NCI-H1092 treated with DMSO at 0.1 percent for 48 hours (cell line): ENCODE measurements at regions not wholly inside any gene's neighbourhood (a gene's known extent, or its start where the extent isn't known, plus 50 kb on each side); places are given as distances from the start of the nearest gene placed in this dataset.
"Not testable (repeated sequence)": the region's sequence is repeated elsewhere in the genome, so short reads cannot be mapped to it uniquely, and the experiment has no call there.

ENCODE experiments used
- DNase-seq: peaks from one replicate; lab custom pipeline; 2025; lab: John Stamatoyannopoulos, UW

DNA sequence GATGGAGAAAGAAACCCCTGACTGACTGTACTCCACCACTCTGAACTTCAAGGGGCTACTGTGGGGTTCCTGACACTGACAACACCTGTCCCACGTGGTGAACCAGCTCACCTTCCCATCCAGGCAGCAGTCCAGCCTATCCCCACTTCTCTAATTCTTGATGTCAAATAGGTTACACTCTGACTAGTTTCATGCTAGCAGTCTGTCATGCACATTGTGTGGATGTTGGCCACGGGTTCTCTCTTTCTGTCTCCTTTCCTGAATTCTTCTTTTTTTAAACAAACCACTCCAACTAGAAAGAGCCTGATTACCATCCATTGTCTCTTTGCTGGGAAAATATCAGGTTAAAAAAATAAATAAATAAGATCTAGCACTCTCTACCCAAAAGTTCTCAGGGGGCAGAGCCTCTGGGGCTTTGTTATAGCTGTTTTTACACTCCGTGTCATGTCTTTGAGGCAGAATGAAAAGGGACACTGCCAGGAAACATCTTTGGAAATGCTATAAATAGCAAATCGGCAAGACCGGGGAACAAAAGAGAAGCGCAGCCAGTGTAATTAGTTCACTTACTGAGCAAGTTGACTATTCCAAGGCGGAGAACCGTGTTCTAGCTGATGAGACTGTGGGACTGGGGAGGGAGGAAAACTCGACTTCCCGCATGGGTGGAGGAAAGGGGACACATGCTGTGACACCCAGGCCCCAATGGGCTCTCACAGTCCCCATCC is 356.1 kb downstream of the OMA1 start:
- no peak for DNase-seq

DNA sequence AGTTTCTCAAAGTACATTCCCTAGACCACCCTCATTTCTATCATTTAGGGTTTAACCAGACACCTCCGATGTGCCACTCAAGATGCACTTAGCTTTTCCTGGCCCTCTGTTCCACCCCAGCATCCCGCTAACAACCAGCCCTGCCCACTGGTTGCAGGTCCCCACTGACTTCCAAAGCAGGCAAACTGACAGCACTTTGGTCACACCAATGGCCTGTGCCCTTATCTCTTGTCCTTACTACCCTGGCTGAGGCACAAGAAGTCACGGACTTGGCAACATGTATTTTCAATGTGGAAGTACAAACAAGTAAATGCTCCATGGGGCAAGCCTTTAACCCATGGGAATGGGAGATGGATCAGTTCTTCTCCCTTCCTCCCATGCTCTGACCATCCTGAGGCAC is 357.1 kb downstream of the OMA1 start:
- DNase-seq, result no peak

DNA sequence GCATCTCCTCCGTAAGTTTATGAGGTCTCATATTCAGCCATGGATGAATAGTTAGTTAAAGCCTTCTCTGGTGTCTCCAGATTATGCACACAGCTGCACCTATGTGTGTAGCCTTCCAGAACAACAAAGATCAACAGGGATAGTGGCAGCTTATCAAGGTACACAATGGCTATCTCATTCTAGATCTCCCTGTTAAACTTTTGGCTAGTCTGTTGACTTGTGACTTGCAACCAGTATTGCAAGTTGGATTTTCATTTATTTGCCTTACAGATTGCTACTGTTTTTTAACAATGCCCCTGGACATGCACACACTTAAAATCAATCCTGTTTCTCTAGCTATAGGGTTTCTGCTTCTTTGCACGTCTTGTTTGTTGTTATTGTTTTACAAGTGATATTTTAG is 363.2 kb downstream of the OMA1 start:
- no peak for DNase-seq

DNA sequence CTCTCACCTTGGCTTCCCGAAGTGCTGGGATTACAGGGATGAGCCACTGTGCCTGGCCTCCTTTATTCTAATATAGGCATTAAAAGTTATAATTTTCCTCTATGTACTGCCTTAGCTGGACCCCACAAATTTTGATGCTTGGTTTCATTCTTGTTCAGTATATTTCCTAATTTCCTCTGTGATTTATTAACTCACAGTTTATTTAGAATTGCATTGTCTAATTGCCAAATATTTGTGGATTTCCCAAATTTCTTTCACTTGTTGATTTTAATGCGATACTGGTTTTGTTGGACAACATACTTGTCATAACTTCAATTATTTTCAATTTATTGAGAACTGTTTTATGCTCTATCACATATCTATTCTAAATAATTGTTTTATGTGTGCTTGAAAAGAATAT is 366.0 kb downstream of the OMA1 start:
- DNase-seq, result no peak

DNA sequence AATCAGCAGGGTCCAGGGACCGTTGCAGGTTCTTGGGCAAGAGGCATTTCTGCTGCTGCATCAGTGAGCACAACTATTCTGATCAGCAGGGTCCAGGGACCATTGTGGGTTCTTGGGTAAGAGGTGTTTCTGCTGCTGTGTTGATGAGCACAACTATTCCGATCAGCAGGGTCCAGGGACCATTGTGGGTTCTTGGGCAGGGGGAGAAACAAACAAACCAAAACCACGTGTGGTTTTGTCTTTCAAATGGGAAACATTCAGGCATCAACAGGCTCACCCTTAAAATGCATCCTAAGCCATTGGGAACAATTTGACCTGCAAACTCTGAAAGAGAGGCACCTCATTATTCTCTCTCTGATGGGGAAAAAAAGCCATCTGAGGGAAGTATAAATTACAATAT is 377.4 kb downstream of the OMA1 start:
- DNase-seq, result not testable (repeated sequence)

DNA sequence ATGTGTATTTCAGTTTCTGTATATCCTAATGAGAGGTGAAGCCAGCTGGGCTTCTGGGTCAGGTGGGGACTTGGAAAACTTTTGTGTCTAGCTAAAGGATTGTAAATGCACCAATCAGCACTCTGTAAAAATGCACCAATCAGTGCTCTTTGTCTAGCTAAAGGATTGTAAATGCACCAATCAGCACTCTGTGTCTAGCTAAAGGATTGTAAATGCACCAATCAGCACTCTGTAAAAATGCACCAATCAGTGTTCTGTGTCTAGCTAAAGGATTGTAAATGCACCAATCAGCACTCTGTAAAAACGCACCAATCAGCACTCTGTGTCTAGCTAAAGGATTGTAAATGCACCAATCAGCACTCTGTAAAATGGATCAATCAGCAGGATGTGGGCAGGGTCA is 379.4 kb downstream of the OMA1 start:
- DNase-seq, result not testable (repeated sequence)

DNA sequence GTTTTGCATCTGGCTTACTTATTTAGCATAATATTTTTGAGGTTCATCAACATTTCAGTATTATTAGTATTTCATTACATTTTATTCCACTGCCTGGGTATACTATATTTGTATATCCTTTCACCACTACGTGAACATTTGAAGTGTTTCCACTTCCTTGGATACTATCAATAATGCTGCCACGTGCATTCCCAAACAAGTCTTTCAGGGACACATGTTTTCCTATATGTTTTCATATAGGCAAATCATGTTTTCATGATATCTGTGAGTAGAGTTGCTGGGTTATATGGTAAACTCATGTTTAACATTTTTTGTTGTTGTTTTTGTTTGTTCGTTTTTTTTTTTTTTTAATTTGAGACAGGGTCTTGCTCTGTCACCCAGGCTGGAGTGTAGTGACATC is 380.1 kb downstream of the OMA1 start:
- DNase-seq, result no peak

DNA sequence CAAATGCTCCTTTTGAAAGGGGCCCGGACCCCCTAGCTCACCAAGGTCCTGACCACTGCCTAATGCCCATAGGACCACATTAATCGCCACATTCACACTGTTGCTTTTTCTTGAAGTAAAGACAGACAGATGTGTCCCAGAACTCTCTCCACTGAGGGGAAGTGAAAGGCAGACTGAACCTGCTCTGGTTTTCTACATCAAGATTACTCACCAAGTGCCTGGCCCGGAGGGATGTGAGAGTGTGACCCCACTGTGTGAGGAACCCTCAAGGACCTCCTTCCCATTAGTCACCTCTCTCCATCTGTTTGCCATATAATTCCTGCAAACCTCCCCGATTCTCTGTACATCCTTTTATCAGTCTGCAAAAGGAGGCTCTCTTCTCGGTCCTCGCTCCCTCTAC is 381.5 kb downstream of the OMA1 start:
- DNase-seq, result no peak

DNA sequence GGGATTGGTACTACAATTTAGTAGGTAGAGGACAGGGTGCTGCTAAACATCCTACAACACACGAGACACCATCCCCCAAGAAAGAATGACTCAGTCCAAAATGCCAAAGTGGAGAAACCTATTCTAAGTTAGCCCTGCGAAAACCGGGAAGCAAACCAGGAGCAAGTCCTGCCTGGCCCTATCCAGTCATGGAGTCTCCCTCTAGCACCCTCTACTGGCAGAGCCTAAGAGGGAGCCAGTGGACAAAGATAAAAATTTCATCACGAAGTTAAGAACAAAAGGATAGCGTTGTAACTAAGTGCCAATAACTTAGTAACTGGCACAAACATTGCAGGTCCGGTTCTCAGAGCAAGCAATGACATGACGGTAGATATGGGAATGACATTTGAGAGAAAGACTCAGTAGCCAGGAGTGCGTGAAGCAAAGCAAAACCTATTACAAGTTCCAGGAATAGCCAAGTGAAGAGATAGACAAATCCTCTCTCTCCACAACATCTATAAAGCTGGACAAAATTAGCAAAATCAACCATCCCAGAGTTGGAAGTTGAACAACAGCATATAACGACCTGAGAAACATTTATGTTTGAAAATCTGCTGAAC is 383.5 kb downstream of the OMA1 start:
- DNase-seq, result peak; percentile 19

DNA sequence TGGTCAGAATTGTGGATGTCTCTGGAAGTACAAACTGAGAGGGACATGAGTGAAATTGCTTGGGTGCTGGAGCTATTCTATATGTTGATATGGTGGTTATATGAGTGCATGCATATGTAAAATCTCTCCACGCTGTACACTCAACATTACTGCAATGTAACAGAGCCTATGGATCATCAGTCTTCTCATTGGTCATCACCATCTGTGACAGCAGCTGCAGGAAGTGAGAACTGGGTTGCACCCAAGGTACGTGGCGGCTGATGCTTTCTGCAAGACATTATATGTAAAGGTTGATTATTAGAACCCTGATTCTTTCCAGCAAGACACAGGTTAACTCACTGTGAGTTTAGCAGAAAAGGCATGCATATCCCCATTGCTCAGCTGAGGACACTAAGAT is 387.1 kb downstream of the OMA1 start:
- DNase-seq, result no peak

DNA sequence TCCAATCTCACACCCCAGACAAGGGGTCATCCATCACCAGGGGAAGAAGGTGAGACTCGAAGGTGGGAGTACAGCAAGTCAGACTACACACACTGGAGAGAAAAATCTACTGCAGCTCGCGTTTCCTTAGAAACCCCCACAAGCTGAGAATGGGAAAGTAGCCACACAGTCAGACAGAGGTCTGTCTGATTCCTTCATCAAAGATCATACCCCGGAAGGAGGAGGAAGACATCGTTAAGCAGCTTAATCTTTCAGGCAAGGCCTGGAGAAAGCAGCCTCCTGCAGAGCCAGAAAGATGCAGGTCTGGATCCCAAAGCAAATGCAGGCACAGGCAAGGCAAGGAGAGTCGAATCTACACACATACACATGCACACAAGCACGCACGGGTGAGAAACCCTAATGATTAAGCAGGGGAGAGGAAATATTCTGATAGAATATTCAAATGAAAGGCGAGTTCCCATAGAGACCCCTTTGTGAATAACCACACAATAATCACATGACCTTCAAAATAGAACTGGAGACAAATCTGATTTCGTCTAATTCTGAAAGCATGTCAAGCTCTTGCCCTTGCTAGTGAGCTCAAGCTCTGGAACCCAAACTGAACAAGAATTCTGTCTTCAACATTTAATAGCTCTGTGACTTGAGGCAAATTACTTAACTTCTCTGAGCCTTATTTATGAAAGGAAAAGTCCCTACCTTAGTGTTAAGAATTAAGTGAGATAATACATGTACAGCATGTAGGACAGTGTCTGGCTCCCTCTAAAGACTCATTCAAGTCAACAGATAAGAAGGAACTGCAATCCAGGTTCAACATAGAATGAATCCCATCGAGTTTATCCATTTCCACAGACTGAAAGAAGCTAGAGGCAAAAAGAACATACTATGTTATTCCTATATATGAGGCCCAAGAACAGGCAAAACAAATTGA is 387.8 kb downstream of the OMA1 start:
- no peak for DNase-seq

DNA sequence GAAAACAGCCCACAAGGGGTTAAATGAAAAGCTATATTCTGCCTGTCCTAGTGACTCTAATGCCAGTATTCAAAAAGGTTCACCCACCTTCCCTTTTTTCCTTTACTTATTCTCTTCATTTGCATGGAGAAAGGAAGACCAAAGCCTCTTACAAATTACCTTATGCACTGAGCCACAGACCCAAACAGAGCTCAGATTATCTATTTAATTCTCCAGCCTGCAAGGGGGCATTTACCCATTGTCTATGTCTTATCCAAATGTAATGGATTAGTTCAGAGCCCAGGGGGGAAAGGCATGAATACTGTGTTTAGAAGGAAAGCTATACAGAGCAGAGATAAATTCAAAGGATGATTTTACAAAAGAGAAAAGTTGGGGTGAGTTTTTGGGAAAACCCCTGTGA is 388.5 kb downstream of the OMA1 start:
- DNase-seq, result no peak

DNA sequence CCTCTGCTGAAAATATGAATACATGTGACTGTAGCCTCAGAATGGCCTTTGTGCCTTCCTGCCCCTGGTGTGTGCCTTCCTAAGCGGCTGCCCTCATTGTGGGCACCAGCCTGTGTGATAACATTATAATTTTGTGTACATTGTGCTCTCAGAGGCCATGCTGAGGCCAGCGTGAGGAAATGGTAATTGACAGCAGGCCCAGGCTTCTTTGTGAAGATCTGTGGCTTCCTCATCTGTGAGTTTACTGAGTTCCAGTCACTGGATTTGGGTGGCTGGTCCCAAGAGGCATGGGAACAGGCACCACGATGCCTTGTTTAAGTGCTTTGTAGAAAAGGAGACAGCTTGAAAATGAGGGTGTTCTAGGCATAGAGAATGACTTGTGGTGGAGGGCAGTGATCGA is 389.3 kb downstream of the OMA1 start:
- DNase-seq, result peak; percentile 26

DNA sequence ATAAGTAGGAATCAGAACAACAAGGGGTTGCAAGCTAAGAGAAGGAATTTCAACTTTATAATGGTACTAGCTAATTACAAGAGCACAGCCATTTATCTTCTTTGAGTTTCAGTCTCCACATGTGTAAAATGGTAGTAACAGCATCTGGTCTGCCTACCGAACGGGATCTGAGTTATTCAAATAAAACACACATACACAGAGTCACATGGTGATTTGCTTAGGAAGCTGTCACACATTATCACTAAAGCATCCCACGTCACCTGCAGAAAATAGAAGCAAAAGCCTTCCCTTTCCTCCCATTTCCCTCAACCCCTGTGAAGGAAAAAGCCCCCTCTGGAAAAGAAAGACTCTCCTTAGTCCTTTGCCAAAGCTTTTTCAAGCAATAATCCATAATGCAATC is 389.7 kb downstream of the OMA1 start:
- DNase-seq, result no peak

DNA sequence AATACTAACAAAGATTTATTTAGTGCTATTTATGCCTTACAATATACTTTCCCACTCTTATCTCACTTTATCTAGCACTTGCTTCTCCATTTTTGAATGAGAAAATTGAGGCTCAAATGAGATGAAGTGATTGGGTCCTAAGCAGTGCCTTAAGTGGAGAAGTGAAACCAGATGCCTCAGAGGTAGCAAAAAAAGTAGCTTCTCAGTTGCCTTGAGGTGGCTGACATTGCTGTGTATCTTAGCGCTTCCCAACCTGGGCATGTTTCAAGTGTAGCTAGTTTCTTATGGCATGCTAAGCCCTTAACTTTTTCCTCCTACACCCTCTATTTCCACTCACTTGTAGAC is 390.4 kb downstream of the OMA1 start:
- no peak for DNase-seq

DNA sequence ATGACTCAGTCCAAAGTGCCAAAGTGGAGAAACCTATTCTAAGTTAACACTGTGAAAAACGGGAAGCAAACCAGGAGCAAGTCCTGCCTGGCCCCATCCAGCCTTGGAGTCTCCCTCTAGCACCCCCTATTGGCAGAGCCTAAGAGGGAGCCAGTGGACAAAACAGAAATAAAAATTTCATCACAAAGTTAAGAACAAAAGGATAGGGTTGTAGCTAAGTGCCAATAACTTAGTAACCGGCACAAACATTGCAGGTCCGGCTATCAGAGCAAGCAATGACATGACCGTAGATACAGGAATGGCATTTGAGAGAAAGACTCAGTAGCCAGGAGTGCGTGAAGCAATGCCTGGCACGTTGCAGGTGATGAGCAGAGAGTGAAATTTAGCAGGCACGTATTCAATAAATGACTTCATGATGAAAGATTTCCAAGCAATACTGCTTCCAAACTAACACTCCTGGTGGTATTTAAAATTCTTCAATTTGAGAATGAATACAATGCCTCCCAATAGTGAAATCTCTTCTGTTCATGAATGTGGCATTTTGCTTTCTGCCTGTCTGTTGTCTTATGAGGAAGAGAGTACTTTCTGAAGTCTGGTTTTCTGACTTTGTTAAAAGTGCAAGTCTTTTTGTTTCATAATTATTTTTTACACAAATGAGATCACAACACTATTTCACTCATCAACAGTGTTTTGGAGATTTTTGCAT is 391.0 kb downstream of the OMA1 start:
- DNase-seq, result no peak

DNA sequence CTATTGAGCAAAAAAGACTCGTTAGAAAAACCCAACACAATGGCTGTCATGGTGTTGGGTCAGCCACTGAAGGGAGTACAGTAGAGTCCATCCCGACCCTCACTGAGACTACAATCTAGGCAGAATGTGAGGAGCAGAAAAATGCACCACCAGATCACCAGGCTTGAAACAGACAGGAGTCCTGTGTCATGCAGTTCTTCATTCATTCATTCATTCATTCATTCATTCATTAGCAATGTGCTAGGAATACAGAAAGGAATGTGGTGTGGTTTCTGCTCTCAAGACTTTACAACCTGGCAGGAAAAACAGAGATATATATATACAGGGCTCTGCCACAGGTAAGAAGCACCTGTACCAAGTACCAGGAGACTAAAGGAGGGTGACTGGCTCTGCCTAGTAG is 392.3 kb downstream of the OMA1 start:
- DNase-seq, result no peak

DNA sequence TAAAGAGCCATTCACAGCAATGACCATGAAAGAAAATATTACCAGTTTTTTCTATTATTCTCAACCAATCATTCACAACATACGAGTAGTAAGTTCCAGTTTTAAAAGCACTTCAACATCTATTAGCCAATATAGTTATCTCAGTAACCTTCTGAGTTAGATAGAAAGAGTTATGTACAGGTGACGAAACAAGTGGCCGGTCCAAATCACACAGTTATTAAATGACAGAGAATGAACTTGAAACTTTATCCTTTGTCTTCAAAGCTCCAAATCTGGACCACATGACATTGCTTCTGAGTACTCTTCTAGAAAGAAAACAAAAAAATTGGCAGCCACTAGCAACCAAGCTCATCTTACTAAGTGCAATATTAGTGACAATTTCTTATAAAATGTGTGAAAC is 393.8 kb downstream of the OMA1 start:
- no peak for DNase-seq

DNA sequence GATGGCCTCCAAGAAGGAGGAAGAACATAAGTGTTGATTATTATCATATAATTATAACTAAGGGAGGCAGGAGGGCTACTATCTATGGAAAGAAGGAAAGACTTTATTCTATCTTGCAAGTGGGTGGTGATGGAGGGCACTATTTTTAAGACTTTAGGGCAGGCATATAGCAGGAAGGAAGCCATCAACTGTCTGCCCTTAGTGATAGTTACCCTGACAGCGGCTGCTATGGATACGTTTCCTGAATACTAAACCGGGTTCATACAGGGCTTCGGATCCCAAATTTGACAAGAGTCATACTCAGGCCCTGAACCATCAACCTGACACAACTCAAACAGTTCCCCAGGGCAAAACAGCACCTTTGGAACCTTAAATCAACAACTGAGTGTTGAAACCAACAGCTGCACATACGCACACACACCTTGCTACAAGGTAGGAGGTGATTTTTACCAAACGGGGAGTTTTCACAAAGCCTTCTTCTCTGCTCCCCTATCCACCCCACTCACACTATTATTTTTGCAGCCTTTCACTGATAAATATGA is 397.2 kb downstream of the OMA1 start:
- no peak for DNase-seq

DNA sequence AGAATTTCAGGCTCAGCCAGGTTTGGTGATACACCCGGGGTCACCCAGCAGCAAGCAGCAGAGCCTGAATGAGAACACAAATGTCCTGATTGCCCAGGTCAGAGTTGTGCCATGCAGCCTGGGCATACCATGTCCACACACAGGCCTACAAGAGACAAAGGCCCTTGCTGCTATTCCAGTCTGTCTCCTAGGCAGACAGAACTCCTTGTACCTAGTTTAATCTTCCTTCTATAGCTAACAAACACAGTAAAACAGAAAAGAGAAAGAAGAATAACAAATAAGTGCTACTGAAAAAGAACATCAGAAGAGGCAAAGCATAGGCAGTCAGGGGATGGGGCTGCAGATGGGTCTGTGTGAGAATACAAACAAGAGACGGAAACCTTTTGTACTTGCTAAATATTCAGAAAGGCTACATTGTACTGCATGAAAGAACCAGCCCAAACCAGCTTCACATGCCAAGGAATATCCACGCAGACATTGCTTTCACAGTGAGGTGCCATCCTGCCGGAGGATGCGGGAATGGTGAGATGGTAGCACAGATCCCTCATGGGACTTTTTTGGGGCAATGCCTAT is 401.7 kb downstream of the OMA1 start:
- no peak for DNase-seq

DNA sequence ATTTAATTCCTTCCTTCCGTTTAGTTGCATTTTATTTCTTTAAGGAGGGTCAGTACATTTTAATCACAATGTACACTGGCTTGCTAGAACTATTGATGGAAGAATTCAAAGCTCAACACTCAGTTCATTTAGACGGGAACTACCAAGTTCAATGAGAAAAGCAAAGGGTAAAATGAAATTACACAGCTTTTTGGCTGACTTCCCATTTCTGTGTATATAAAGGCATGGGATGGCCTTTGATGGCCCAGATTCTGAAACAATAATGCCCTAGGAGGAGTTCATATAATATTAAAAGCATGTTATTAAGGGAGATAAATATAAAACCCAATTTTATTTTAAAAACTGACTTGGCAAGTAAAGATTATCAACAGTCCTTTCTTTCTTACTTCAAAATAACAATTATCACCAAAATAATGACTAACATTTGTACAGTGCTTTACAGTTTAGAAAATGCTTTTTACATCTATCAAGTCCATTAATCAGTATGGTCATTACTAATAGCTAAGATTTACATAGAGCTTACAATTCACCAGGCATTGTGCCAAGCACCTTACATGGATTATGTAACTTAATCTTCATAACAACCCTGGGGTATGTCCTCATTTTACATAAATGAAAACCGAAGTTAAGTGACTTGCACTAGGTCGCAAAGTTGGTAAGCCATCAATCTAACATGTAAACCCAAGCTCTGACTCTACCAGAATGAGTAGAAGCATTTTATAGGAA is 402.4 kb downstream of the OMA1 start:
- DNase-seq, result peak; percentile 6
